ENCODE measurements at regions not wholly inside any gene's neighbourhood (a gene's known extent, or its start where the extent isn't known, plus 50 kb on each side); places are given as distances from the start of the nearest gene placed in this dataset.

DNA sequence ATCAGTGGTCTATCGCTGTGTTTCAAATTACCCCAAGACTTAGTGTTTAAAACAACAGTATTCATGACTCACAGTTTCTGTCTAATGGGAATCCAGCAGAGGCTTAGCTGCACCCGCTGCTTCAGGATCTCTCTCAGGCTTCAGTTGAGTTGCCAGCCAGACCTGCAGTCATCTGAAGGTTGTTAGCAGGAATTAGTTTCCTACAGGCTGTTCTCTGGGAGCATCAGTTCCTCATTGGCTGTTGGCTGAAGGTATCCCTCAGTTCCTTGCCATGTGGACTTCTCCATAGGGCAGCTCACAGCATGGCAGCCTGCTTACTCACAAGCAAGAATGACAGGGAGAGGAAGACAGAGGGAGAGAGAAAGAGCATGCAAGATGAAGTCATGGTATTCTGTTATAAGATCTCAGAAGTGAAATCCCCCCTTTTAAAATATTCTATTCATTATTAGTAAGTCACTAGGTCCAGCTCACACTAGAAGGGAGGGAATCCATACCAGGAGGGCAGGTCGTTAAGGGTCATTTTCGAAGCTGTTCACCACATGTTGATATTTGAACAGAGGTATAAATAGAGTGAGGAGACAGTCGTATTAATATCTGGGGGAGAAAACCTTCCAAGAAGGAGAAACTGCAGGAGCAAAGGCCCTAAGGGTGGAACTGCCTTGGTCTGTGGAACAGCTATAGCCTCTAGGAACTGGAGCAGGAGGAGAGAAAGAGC, 473.9 kb upstream of the PPP2R3A start:
- 0% methylated on average over 5 of the region's 5 CpGs for WGBS (ENCODE audit: insufficient coverage, low coverage, missing lambda C conversion rate)
- Histone ChIP-seq H3K4me2 (ENCODE audit: insufficient read depth, low read length) (no peak overlapping the region), H3K27me3 (ENCODE audit: control insufficient read depth in 2 of 2, insufficient read depth in 2 of 2, low read length in 2 of 2) (no peaks in the 10 kb centered on the region; a peak in 1 of 5 replicates), H3K4me3 (no peak overlapping the region), H2AFZ (ENCODE audit: low read depth, low read length) (no peak overlapping the region), H3K9ac (ENCODE audit: insufficient read depth in 1 of 2, low read depth in 2 of 2, low read length in 2 of 2) (no peak overlapping the region), H3K9me1 (ENCODE audit: control insufficient read depth, insufficient read depth, low read length) (no peaks in the 10 kb centered on the region), H4K20me1 (replicated peaks; ENCODE audit: control insufficient read depth, insufficient read depth, low read length) (no peaks in the 10 kb centered on the region), H3K9me3 (replicated peaks; ENCODE audit: control insufficient read depth, insufficient read depth, low read depth, low read length) (no peaks in the 10 kb centered on the region), H3K27ac (ENCODE audit: extremely low read depth, low read depth, low read length) (no peak overlapping the region), H3K36me3 (ENCODE audit: control insufficient read depth, insufficient read depth, low read length) (no peaks in the 10 kb centered on the region), H3K79me2 (ENCODE audit: control insufficient read depth, insufficient read depth, low read length) (no peaks in the 10 kb centered on the region), H3K4me1 (replicated peaks in 1 of 2; ENCODE audit: control insufficient read depth in 2 of 2, insufficient read depth in 2 of 2, low read length in 2 of 2) (no peaks in the 10 kb centered on the region)
- CTCF ChIA-PET (ENCODE audit: low intra/inter-chr PET ratio), result no interaction called here
- no TSS peak for BruUV-seq (replicated peaks)
- POLR2A ChIA-PET, result interaction anchor here (0.6 to 2.1 kb wide), 2 partner anchors 8 to 184 kb away, joined by 3 to 5 read pairs; no protein-coding TSS in a partner anchor
- DNase-seq (ENCODE audit: extremely low read depth in 1 of 4, low spot score in 3 of 4), result no peak
- ATAC-seq, result no peak
- intact Hi-C loops (cut with micrococcal nuclease) (no loop called here), in situ Hi-C loops (cut with MboI) (no loop called here)
- no peak for FAIRE-seq
- TF ChIP-seq, protein P1, sequence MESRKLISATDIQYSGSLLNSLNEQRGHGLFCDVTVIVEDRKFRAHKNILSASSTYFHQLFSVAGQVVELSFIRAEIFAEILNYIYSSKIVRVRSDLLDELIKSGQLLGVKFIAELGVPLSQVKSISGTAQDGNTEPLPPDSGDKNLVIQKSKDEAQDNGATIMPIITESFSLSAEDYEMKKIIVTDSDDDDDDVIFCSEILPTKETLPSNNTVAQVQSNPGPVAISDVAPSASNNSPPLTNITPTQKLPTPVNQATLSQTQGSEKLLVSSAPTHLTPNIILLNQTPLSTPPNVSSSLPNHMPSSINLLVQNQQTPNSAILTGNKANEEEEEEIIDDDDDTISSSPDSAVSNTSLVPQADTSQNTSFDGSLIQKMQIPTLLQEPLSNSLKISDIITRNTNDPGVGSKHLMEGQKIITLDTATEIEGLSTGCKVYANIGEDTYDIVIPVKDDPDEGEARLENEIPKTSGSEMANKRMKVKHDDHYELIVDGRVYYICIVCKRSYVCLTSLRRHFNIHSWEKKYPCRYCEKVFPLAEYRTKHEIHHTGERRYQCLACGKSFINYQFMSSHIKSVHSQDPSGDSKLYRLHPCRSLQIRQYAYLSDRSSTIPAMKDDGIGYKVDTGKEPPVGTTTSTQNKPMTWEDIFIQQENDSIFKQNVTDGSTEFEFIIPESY (CRISPR knock-in tag; IDR thresholded peaks at IDR 0.05), result no peak
- TF ChIP-seq POLR2A (conservative IDR thresholded peaks at IDR 0.05) (no peak), PYGO2 (tag; IDR thresholded peaks at IDR 0.05) (no peak), NCOA4 (IDR thresholded peaks at IDR 0.05; ENCODE audit: partially characterized antibody) (no peak), PURB (CRISPR knock-in tag; IDR thresholded peaks at IDR 0.05; ENCODE audit: low read depth) (no peak), FOS (IDR thresholded peaks at IDR 0.05; ENCODE audit: extremely low read depth, insufficient read length) (no peak), ADNP (tag; IDR thresholded peaks at IDR 0.05) (no peak), JUNB (CRISPR knock-in tag; conservative IDR thresholded peaks at IDR 0.05) (no peak), MIER1 (IDR thresholded peaks at IDR 0.05; ENCODE audit: low read depth) (no peak), ZBTB7A (IDR thresholded peaks at IDR 0.05; ENCODE audit: borderline replicate concordance, control insufficient read depth, low read depth, low read length) (no peak)
- TF ChIP-seq, protein P2, sequence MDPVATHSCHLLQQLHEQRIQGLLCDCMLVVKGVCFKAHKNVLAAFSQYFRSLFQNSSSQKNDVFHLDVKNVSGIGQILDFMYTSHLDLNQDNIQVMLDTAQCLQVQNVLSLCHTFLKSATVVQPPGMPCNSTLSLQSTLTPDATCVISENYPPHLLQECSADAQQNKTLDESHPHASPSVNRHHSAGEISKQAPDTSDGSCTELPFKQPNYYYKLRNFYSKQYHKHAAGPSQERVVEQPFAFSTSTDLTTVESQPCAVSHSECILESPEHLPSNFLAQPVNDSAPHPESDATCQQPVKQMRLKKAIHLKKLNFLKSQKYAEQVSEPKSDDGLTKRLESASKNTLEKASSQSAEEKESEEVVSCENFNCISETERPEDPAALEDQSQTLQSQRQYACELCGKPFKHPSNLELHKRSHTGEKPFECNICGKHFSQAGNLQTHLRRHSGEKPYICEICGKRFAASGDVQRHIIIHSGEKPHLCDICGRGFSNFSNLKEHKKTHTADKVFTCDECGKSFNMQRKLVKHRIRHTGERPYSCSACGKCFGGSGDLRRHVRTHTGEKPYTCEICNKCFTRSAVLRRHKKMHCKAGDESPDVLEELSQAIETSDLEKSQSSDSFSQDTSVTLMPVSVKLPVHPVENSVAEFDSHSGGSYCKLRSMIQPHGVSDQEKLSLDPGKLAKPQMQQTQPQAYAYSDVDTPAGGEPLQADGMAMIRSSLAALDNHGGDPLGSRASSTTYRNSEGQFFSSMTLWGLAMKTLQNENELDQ (CRISPR knock-in tag; IDR thresholded peaks at IDR 0.05; ENCODE audit: borderline replicate concordance), result no peak
- TF ChIP-seq, protein P3, sequence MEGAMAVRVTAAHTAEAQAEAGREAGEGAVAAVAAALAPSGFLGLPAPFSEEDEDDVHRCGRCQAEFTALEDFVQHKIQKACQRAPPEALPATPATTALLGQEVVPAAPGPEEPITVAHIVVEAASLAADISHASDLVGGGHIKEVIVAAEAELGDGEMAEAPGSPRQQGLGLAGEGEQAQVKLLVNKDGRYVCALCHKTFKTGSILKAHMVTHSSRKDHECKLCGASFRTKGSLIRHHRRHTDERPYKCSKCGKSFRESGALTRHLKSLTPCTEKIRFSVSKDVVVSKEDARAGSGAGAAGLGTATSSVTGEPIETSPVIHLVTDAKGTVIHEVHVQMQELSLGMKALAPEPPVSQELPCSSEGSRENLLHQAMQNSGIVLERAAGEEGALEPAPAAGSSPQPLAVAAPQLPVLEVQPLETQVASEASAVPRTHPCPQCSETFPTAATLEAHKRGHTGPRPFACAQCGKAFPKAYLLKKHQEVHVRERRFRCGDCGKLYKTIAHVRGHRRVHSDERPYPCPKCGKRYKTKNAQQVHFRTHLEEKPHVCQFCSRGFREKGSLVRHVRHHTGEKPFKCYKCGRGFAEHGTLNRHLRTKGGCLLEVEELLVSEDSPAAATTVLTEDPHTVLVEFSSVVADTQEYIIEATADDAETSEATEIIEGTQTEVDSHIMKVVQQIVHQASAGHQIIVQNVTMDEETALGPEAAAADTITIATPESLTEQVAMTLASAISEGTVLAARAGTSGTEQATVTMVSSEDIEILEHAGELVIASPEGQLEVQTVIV (CRISPR knock-in tag; IDR thresholded peaks at IDR 0.05; ENCODE audit: borderline replicate concordance), result no peak
- TF ChIP-seq, protein P4, sequence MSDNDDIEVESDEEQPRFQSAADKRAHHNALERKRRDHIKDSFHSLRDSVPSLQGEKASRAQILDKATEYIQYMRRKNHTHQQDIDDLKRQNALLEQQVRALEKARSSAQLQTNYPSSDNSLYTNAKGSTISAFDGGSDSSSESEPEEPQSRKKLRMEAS (CRISPR knock-in tag; IDR thresholded peaks at IDR 0.05), result no peak

All from K562 (cell line).